NCI-H774 (cell line): ENCODE measurements at regions not wholly inside any gene's neighbourhood (a gene's known extent, or its start where the extent isn't known, plus 50 kb on each side); places are given as distances from the start of the nearest gene placed in this dataset.
"Not testable (repeated sequence)": the region's sequence is repeated elsewhere in the genome, so short reads cannot be mapped to it uniquely, and the experiment has no call there.

Experiments
- DNase-seq: peaks from one replicate; lab custom pipeline; 2025; lab: John Stamatoyannopoulos, UW

DNA sequence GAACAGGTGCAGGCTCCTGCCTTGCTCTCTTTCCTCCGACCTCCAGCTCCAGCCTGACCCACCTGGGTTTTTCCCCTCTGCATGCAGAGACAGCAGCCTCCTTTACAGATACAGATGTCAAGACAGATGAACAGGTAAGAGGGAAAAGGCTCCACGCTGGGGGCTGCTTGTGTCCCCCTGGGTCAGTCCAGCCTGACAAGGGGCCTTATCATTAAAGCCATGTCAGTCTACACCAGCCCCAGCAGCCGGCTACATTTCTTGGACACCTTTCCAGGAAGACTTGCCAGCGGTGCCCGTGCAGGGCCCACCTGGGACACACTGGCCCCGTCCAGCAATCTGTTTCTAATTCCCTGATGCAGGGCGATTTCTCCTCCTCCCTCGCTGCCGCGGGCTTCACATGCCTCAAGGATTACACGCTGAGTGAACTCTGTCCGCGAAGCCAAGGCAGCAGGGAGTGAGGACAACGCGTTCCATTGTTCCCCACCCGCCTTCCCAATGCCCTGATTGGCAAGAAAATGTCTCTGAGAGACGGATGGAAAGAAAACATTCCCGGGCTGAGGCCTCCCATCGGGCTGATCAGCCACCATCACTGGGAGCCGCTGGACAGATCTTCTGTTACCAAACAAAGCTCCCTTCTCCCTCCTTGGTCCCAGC, 184.7 kb downstream of the C16orf95 start:
- no peak for DNase-seq

DNA sequence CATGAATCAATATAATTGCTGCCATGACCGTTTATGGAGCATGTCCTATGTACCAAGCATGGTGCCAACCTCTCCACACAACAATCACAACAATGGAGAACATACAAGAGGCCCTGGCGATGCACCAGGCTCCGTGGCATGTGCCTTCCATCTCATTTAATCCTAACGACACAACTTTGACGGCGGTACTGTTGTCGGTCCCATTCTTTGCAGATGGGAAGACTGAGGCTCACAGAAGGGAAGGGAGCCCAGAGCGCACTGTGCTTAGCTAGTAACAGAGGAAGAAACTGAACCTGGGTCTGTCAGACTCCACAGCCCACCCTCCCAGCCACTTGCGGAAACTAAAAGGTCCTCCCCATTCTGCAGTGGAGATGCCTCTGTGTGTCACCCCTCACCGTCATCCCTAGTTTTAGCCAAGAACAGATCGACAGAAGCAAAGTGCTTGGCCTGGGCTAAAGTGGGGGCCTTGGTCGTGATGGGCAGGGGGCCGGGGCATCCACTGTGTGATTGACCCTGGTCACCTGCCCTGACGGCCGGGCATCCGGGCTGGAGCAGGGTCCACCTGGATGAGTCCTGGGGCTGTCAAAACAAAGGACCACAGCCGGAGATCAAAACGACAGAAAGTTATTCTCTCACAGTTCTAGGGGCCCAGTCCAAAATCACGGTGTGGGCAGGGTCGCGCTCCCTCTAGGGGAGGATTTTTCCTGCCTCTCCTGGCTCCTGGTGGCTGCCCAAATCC, 183.9 kb downstream of the C16orf95 start:
- DNase-seq = no peak

DNA sequence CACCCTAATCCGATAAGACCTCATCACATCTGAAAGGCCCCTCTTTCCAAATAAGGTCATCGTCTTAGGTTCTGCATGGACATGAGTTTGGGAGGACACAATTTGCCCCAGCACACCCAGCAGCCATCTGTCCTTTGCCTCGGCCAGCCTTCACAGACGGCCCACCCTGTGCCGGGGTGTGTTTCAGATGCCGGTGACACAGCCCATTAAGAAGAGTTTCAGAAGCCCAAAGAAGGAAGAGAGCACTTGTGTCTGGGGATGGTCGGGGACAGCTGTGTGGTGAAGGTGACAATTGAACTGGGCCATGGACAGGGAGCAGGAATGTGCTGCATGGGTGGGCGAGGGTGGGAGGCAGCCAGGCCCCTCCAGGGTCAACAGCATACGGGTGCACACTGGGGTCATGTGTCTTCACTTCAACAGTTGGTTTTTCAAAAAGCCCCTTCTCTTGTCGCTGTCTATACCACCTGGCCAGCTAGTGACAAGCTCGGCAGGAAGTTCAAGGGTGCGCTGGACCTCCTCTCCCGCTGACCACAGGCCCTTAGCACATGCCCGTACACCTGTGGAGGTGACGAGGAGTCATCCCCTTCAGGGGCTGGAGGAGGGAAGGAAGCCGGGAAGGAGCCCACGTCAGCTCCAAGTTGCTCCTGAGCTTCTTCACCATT, 183.1 kb downstream of the C16orf95 start:
- no peak for DNase-seq

DNA sequence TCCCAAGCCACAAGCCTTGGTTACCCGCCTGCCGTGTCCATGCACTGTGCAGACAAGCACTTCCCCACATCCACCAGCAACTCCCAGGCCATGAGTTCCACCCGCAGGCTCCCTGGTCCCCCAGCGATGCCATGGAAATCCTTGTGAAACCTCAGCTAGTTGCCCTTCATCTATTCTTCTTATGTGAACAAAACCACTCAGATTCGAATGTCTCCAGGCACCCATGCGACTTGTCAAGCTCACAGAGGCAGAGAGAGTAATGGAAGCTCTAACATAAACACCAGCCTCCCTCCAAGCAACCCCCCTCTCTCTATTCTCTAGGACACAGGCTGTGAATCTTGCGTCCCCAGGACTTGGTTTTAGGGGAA, 182.6 kb downstream of the C16orf95 start:
- DNase-seq = no peak

DNA sequence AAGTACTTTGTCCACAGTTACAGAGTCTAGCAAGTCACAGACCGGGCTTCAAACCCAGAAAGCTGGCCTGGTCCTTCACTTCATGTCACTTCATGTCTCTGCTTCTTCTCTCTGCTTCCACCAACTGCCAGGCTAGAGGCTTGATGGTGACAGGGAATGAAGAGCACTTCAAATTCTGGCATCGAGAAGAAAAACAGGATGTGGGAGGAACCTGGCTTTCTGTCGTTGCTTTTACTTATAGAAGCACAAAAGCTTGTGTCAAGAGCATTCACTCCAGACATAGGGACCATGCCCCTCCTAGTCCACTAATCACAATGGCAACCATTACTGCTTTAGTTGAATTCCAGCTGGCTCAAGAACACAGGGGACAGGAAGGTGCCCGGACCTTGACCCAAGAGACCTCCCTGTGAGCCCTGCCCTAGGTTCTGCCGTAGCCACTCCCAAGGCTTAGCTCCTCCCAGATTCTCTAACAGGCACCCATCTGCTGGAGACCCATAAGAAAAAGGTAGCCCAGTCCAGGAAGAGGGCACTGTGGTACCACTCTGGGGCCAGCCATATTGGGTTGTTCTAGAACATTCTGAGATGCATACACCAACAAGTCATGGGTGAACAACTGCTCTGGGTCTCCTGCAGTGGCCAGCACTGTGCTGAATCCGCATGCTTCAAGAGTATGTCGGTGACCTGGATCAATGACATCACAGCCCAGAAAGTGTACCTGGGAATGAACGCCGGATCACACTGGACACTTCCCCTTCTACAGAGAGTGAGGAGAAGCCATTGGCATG, 181.8 kb downstream of the C16orf95 start:
- DNase-seq = no peak

DNA sequence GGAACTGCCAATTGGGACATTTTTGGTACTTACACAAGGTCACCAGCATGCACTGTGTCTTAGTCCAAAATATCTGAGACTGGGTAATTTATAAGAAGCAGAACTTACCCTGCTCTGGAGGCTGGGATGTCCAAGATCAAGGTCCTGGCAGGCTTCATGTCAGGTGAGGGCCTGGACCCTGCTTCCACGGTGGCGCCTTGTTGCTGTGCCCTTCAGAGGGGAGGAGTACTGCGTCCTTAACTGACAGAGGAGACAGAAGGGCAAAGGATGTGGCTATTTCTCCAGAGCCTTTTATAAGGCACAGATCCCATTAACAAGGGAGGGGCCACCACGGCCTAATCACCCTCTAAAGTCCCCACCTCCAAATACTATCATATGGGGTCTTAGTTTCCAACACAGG, 178.9 kb downstream of the C16orf95 start:
- DNase-seq = no peak

DNA sequence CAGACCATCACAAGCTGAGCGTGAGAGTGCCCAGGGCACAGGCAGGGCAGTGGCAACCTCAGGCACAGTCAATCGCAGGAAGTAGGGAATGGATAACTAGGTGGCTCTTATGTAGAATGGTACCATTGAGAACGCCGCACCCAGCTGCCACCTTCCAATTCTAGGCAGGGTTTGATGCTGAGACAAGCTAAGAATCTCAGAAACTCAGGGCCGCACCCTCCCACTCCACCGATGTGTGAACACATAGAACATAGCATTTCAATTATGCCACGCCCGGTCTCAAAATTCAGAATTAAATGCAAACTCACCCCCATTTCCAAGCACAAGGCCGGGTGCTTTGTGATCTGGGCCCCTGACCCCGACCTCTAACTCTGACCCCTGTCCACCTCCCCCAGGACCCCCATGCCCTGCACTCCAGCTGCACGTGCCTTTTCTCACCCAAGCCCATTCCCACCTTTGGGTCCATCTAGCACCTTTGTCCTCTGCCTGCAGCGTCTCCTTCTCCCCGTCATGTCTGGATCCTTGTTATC, 178.4 kb downstream of the C16orf95 start:
- DNase-seq = no peak

DNA sequence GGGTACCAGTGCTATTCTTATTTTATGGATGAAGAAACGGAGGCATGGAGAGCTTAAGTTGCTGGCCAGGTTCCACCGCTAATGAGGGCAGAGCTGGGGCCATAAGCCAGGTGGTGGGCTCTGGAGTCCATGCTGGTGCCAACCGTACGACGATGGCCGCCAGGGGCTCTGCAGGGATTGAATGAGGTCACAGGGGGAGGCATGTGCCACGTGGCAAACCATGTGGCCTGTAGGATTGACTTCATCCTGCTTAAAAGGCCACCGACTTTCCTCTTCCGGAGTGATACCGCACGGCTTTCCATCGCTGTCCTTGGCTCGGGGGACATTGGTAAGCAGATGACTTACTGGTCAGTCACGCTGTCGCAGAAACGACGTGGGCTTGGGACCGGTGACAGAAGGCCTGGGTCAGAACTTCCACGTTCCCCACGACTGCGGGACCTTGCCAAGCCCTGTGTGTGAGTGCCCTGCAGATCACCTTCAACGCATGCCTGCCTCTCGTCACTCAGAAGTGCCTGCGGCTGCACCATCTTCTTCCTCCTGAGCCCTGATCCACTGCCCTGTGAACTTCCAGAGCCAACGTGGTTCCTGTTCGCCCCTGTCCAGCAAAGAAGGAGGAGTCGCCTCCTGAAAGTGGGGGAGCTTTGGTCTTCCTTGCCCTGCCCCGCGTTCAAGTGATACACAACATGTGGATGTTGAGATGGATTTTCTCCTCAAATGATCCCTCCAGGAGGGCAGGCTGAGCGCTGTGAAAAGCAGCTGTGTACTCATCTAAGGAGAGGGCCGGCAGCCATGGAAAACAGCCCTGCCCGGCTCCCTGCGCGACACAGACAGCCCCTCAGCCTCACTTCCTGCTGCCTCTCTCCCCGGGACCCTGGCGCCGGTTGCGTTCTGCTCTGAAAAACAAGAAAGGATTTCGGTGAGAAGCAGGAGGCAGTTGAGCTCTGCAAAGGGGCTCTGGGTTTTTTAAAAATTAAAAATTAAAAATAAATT, 176.7 kb downstream of the C16orf95 start:
- DNase-seq = no peak

DNA sequence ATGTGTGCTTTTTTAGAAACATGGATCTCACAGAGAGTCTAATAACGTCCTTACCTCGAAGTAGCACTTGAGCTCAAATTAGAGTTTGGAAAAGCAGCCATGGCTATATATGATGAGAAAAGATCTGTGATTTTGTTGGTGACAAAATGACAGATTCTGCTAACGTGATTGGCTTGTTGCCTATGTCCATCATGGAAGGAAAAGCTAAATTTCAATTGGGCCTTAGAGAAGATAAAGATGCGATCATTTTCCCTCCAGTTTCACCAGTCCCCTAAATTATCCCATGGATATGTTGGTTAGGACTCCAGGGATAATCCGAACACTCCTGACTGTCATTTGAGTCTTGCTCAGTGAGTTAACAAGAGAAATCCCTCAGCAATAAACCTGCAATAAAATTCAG, 175.8 kb downstream of the C16orf95 start:
- no peak for DNase-seq

DNA sequence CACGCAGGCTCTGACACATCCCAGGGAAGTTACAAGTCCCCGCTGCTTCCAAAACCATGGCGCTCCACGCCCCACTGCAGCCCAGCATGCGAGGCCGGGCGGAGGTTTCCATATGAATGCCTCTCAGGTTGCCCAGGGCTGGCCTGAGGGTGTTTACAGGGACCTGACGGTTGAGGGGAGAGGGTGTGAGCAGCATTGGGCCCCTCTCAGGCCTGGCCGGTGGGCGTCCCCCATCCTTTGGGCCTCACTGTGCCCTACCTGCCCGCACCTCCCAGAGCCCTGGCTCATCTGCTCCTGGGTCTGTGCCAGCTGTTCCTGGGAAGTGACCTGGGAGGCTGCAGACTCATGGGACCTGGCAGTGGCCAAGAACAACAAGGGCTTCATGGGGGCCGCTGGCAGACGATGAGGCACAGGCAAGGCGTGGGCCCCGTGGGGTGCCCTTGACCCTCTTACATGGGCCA, 173.5 kb downstream of the C16orf95 start:
- DNase-seq = no peak

DNA sequence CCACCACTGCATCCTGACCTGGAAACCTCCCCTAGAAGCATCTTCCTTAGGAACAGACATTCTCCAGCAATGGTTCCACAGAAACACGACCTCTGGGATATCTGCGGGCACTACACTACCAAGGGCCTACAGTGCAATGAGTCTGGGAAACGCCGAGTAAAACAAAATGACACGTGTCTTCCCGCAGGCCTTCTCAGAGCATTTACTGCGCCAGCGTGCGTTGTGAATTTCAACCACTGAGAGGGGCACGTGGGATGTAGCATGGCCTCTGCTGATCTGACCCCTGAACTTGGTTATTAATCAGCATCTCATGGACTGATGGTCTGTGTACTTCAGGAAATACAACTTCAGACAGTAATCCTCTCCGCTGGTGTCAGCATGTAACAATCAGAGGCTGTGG, 173.0 kb downstream of the C16orf95 start:
- no peak for DNase-seq

DNA sequence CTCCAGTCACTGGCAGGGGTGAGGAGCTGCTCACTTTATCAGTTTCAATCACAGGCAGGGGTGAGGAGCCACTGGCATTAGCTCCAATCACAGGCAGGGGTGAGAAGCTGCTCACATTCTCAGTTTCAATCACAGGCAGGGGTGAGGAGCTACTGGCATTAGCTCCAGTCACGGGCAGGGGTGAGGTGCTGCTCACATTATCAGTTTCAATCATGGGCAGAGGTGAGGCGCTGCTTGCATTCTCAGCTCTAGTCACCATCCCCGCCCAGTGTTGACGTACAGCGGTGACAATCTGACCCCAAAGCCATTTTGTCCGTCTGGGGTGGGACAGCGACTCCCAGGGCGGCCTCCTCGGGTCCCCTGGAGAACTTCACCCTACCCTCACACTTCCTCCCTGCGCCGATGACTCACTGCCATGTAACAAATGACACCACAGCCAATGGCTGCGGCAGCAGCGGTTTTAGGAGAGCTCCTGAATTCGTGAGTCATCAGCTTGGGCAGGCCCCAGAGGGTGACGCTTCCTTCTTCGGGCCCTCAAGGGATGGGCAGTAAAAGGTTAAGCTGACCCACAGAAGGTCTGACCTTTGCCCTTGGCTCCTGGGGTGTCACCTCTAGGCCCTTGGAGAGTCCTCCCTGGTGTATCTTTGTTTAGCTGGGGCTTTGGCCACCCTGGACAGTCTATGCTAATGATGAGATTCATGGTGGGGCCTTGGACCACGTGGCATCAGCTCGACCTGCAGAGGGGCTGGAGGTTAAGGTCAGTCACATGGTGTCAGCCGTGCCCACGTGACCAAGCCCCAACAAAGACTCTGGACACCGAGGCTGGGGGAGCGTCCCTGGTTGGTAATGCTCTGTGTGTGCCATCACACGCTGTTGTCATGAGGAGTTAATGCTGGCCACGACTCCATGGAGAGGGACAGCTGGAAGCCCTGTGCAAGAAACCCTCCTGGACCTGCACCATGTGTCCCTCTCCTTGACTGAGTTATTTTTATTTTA, 171.7 kb downstream of the C16orf95 start:
- no peak for DNase-seq

DNA sequence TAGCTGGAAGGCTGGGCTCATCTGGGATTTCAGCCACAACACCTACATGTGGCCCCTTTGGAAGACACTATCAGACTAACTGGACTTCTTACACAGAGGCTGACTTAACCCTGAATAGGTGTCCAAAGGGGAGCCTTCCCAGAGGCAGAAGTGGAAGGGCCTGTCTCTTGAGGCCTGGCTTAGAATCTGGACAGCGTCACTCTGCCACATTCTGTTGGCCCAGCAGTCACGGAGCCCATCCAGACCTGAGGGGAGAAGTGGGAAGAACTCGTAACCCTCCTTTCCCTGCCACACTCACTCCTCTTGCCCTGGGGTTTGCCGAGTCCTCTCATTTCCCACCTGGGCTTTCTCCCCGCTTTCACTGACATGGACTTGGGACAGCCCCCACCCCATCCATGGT, 170.5 kb downstream of the C16orf95 start:
- no peak for DNase-seq

DNA sequence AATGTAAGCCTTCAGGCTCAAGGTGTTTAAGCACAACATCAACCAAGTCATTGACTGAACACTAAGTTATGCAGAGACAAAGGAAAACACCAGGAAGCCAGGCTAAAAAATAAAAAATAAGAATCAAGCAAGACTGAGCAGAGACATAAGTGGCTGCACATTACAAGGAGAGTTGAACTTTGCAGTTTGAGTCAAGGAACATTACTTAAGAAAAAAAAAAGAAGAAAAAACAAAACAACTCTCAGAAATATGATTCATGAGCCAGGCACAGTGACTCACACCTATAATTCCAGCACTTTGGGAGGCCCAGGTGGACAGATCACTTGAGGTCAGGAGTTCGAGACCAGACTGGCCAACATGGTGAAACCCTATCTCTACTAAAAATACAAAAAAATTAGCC, 168.1 kb downstream of the C16orf95 start:
- no peak for DNase-seq

DNA sequence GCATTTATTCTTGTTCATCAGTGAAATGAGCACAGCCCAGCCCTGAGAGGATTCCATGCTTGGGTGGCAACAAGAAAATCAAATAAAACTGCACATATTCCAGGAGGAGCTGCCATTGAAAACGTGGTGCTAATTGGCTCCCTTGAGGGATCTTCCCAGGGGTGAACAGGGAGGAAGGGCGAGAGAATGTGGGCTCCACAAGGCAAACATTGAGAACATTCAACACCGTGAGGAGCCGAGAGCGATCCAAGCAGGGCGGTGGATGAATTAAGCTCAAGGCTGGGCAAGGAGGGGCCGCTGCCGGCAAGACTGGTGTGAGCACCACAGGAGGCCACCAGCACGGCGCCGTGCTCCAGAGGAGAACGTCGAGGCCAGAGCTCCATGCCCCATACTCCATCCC, 166.9 kb downstream of the C16orf95 start:
- DNase-seq = no peak

DNA sequence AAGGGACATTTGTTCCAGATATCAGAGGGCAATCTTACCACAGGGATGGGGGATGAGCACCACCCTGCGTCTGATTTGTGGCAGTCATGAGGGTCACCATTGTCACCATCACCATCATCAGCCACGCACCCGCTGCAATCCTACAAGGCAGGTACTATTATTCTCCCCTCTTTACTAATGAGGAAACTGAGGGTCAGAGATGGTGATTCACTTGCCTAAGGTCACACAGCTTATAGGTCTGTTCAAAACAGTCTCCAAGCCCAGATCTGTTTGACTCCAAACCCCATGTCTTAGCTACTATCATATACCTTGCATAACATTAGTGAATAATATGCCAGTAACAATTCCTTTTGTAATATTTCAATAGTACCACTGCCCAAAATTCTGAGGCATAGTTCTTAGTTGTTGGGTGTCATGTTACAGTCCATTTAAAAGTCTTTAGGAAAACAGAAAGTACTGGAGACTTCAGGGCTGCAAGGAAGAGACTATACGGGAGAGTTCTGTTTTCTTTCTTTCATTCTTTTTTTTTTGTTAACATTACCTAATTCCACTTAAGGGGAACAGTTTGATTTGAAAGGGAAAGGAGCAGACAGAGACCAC, 166.4 kb downstream of the C16orf95 start:
- no peak for DNase-seq

DNA sequence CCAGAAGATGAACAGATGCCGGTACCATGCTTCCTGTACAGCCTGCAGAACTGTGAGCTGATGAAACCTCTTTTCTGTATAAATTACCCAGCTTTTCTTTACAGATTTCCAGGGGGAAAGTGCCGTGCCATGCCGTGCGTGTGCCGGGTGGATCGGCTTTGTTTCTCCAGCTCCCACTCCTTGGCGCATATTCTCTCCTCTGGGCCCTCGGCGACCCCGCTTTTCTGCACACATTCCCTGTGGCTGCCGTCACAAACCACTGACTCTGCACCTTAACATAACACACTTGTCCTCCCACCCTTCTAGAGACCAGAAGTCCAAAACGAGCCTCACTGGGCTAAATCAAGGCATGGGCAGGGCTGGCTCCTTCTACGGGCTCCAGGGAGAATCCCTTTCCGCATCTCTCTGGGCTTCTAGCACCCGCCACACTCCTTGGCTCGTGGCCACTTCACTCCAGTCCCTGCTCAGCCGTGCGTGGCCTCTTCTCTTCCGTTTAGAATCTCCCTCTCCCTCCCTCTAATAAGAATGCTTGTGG, 164.9 kb downstream of the C16orf95 start:
- DNase-seq = no peak

DNA sequence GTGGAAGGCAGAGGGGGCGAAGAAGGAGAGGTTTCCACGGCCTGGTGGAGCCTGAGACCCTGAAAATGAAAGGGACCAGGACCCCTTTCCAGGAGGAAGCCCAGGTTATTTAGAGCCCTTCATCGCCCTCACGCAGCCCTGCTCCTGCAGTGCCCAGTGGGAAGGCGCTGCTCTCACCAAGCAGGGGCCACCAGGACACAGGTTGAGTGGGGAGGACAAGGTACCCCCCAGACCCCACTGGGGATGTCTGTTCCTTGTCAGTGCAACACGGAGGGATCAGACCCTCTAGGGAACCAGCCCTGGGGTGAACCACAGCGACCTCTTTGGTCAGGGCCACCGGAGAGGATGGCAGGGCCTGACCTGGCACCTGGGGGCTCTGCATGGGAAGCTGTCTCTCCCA, 163.9 kb downstream of the C16orf95 start:
- DNase-seq = no peak

DNA sequence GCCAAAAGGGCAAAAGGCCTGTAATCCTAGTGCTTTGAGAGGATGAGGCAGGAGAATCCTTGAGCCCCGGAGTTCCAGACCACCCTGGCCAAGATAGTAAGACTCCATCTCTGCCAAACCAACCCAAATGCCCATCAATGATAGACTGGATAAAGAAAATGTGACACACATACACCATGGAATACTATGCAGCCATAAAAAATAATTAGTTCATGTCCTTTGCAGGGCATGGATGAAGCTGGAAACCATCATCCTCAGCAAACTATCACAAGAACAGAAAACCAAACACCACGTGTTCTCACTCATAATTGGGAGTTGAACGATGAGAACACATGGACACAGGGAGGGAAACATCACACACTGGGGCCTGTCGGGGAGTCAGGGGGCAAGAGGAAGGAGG, 161.9 kb downstream of the C16orf95 start:
- DNase-seq = not testable (repeated sequence)
